ENCODE measurements at regions not wholly inside any gene's neighbourhood (a gene's known extent, or its start where the extent isn't known, plus 50 kb on each side); places are given as distances from the start of the nearest gene placed in this dataset.
A peak's percentile ranks its signal among the peaks of the same experiment; 100 is the strongest.

GRCh38 chr3:187795207-187795960, 50.1 kb upstream of the BCL6 start:
- no peaks in the 10 kb centered on the region for H3K27me3 ChIP-seq
- H3K27ac ChIP-seq: no peak overlapping the region
- no peak overlapping the region for H3K4me3 ChIP-seq
- TF ChIP-seq CTCF (IDR thresholded peaks at IDR 0.05): no peak
- no peaks in the 10 kb centered on the region for H3K9me3 ChIP-seq
- DNase-seq: no peak
- peaks cover 6% of the 10 kb centered on the region for H3K4me1 ChIP-seq
- ATAC-seq: peak; percentile 35
- H3K36me3 ChIP-seq: no peaks in the 10 kb centered on the region
- intact Hi-C loops (cut with DNase I): no loop called here

GRCh38 chr3:187798126-187798525, 52.9 kb upstream of the BCL6 start:
- Histone ChIP-seq H3K27ac (no peak overlapping the region), H3K4me1 (peaks cover 6% of the 10 kb centered on the region), H3K4me3 (no peak overlapping the region), H3K36me3 (no peaks in the 10 kb centered on the region), H3K27me3 (no peaks in the 10 kb centered on the region), H3K9me3 (no peaks in the 10 kb centered on the region)
- TF ChIP-seq CTCF (IDR thresholded peaks at IDR 0.05): no peak
- ATAC-seq (peak; percentile 27), DNase-seq (no peak)
- intact Hi-C loops (cut with DNase I): no loop called here

GRCh38 chr3:187798531-187799530, 53.6 kb upstream of the BCL6 start:
- DNase-seq: no peak
- peak overlapping the region; percentile 17 for H3K27ac ChIP-seq
- peak; percentile 87 for ATAC-seq
- peaks cover 6% of the 10 kb centered on the region for H3K4me1 ChIP-seq
- intact Hi-C loops (cut with DNase I): no loop called here
- no peak for TF ChIP-seq CTCF (IDR thresholded peaks at IDR 0.05)
- H3K9me3 ChIP-seq: no peaks in the 10 kb centered on the region
- H3K27me3 ChIP-seq: no peaks in the 10 kb centered on the region
- no peak overlapping the region for H3K4me3 ChIP-seq
- H3K36me3 ChIP-seq: no peaks in the 10 kb centered on the region

- no peak for TF ChIP-seq CTCF (IDR thresholded peaks at IDR 0.05)
- no peaks in the 10 kb centered on the region for H3K27me3 ChIP-seq
- no peaks in the 10 kb centered on the region for H3K9me3 ChIP-seq
- peaks cover 6% of the 10 kb centered on the region for H3K4me1 ChIP-seq
- H3K4me3 ChIP-seq: no peak overlapping the region
- no peaks in the 10 kb centered on the region for H3K36me3 ChIP-seq
- intact Hi-C loops (cut with DNase I): no loop called here
- DNase-seq (no peak), ATAC-seq (no peak)
- no peak overlapping the region for H3K27ac ChIP-seq
These were observed 54.8 kb upstream of the BCL6 start for GRCh38 chr3:187799942-187800641.

DNA sequence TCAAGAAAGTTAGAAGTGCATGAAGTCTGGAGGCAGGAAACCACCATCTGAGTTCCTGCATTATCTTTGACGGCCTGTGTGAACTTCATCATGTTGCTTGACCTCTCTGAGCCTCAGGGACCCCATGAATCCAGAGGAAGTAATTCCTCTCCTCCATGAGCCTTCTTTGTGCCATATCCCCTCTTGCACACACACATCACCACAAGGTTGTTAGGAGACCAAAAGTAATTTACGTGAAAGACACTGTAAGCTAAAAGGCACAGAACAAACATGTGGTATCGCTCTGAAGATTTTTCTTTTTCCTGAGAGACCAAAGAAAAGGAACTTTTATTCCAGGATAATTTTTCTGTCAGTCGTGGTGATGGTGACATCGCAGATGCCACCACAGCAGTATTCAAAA, 55.9 kb upstream of the BCL6 start:
- intact Hi-C loops (cut with DNase I): no loop called here
- H3K4me1 ChIP-seq: peaks cover 6% of the 10 kb centered on the region
- no peaks in the 10 kb centered on the region for H3K27me3 ChIP-seq
- TF ChIP-seq CTCF (IDR thresholded peaks at IDR 0.05): no peak
- no peak for ATAC-seq
- no peak for DNase-seq
- no peaks in the 10 kb centered on the region for H3K9me3 ChIP-seq
- no peaks in the 10 kb centered on the region for H3K36me3 ChIP-seq
- no peak overlapping the region for H3K4me3 ChIP-seq
- H3K27ac ChIP-seq: no peak overlapping the region

Measured in upper lobe of right lung (tissue), 1 donor.